ENCODE measurements at regions not wholly inside any gene's neighbourhood (a gene's known extent, or its start where the extent isn't known, plus 50 kb on each side); places are given as distances from the start of the nearest gene placed in this dataset.

- TF ChIP-seq CTCF (conservative IDR thresholded peaks at IDR 0.05; ENCODE audit: low read depth, low read length), result no peak
- no peak for DNase-seq (ENCODE audit: low read depth)
- no peak overlapping the region for H3K4me3 ChIP-seq (ENCODE audit: low read depth, low read length)
Measured at GRCh38 chr10:125218967-125219366, 58.6 kb upstream of the CTBP2 start.

GRCh38 chr10:125217990-125218675 is 57.8 kb upstream of the CTBP2 start:
- DNase-seq (ENCODE audit: low read depth), result peak; percentile 22
- peak; percentile 42 for TF ChIP-seq CTCF (conservative IDR thresholded peaks at IDR 0.05; ENCODE audit: low read depth, low read length)
- no peak overlapping the region for H3K4me3 ChIP-seq (ENCODE audit: low read depth, low read length)

- no peak for TF ChIP-seq CTCF (conservative IDR thresholded peaks at IDR 0.05; ENCODE audit: low read depth, low read length)
- no peak for DNase-seq (ENCODE audit: low read depth)
- H3K4me3 ChIP-seq (ENCODE audit: low read depth, low read length), result no peak overlapping the region
Measured at GRCh38 chr10:125216861-125217260, 56.5 kb upstream of the CTBP2 start.

GRCh38 chr10:125216309-125216708 is 55.9 kb upstream of the CTBP2 start:
- no peak overlapping the region for H3K4me3 ChIP-seq (ENCODE audit: low read depth, low read length)
- TF ChIP-seq CTCF (conservative IDR thresholded peaks at IDR 0.05; ENCODE audit: low read depth, low read length), result no peak
- DNase-seq (ENCODE audit: low read depth), result no peak

GRCh38 chr10:125214283-125214570 is 53.9 kb upstream of the CTBP2 start:
- no peak for TF ChIP-seq CTCF (conservative IDR thresholded peaks at IDR 0.05; ENCODE audit: low read depth, low read length)
- DNase-seq (ENCODE audit: low read depth), result no peak
- no peak overlapping the region for H3K4me3 ChIP-seq (ENCODE audit: low read depth, low read length)

GRCh38 chr10:125213541-125214282 is 53.3 kb upstream of the CTBP2 start:
- DNase-seq (ENCODE audit: low read depth), result no peak
- no peak for TF ChIP-seq CTCF (conservative IDR thresholded peaks at IDR 0.05; ENCODE audit: low read depth, low read length)
- no peak overlapping the region for H3K4me3 ChIP-seq (ENCODE audit: low read depth, low read length)

Data from choroid plexus epithelial cell (primary cell).